Mesothelial cell of epicardium (in vitro differentiated cells): ENCODE measurements at regions not wholly inside any gene's neighbourhood (a gene's known extent, or its start where the extent isn't known, plus 50 kb on each side); places are given as distances from the start of the nearest gene placed in this dataset.

ENCODE experiments used
- DNase-seq, 2 experiments: peaks; one replicate each; pipeline ENCODE4 v3.0.0; 2021; ENCODE audit warnings: low spot score in 2 of 2; ENCODE audit not compliant: unreplicated experiment in 2 of 2
- H3K27ac Mint-ChIP-seq: 2 replicates; pipeline ENCODE4 v1.8.0; 2021; ENCODE audit warnings: mixed read lengths
- H3K27me3 Mint-ChIP-seq: 2 replicates; pipeline ENCODE4 v1.8.0; 2021; ENCODE audit warnings: low read depth, mixed read lengths
- H3K36me3 Mint-ChIP-seq: 2 replicates; pipeline ENCODE4 v1.8.0; 2021; ENCODE audit warnings: mixed read lengths
- H3K4me1 Mint-ChIP-seq: 2 replicates; pipeline ENCODE4 v1.8.0; 2021; ENCODE audit warnings: mixed read lengths
- H3K4me3 Mint-ChIP-seq: 2 replicates; pipeline ENCODE4 v1.8.0; 2021; ENCODE audit warnings: mild to moderate bottlenecking, moderate library complexity, mixed read lengths
- H3K9me3 Mint-ChIP-seq: 2 replicates; pipeline ENCODE4 v1.8.0; 2021; ENCODE audit warnings: mixed read lengths
- TF ChIP-seq, protein P1 (sequence below): fragments of 200-600 bp; sonication (generic); IDR thresholded peaks from one replicate; pipeline ENCODE4 v1.5.0; 2021; ENCODE audit warnings: antibody characterized with exemption; ENCODE audit not compliant: unreplicated experiment

DNA sequence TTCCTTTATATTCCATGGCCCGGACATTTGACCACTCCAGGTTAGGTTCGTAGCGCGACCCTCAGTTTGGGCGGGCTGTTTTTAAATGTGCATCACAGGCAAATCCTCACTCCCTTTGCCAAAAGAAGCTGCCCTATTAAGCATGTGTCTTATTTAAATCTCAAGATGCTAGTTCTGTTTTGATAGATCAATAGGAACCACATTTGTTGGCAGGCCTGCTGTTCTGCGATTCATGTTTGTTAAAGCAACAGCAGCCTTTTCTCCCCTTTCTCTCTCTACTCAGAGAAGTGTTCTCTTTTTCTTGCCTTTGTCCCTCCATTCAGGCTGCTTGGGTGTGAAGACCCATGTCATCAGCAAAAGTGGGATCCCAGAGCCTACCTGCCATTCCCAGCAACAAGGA, 212.0 kb upstream of the SSTR4 start:
- Mint-ChIP-seq H3K4me1 (peaks cover 9% of the 10 kb centered on the region), H3K4me3 (no peak overlapping the region), H3K36me3 (no peaks in the 10 kb centered on the region), H3K9me3 (no peaks in the 10 kb centered on the region), H3K27me3 (peaks cover 5% of the 10 kb centered on the region), H3K27ac (no peak overlapping the region)
- TF ChIP-seq, protein P1, sequence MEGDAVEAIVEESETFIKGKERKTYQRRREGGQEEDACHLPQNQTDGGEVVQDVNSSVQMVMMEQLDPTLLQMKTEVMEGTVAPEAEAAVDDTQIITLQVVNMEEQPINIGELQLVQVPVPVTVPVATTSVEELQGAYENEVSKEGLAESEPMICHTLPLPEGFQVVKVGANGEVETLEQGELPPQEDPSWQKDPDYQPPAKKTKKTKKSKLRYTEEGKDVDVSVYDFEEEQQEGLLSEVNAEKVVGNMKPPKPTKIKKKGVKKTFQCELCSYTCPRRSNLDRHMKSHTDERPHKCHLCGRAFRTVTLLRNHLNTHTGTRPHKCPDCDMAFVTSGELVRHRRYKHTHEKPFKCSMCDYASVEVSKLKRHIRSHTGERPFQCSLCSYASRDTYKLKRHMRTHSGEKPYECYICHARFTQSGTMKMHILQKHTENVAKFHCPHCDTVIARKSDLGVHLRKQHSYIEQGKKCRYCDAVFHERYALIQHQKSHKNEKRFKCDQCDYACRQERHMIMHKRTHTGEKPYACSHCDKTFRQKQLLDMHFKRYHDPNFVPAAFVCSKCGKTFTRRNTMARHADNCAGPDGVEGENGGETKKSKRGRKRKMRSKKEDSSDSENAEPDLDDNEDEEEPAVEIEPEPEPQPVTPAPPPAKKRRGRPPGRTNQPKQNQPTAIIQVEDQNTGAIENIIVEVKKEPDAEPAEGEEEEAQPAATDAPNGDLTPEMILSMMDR, result no peak
- no peak for DNase-seq

DNA sequence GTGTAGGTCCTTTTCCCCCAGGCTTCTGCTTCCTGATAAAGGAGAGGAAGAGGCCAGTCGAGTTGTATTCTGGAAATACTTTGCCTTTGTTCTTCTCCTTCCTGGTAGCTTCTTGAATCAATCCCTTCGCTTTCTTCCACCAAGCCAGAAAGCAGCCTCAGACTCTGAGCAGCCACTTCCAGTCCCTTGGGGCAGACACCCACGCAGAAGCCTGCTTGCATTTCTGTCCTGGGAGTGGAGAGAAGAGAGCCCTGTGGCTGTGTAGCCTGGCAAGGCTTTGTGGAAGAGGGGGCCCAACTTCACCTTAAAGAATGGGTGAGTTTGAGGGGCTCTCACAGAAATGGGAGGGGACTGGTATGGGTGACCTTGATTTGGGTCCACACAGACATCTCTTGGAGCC, 211.0 kb upstream of the SSTR4 start:
- H3K36me3 Mint-ChIP-seq, result no peaks in the 10 kb centered on the region
- no peak for DNase-seq
- peaks cover 6% of the 10 kb centered on the region for H3K27me3 Mint-ChIP-seq
- H3K27ac Mint-ChIP-seq, result no peak overlapping the region
- H3K4me1 Mint-ChIP-seq, result peaks cover 9% of the 10 kb centered on the region
- H3K9me3 Mint-ChIP-seq, result no peaks in the 10 kb centered on the region
- H3K4me3 Mint-ChIP-seq, result no peak overlapping the region
- TF ChIP-seq, protein P1, result no peak

DNA sequence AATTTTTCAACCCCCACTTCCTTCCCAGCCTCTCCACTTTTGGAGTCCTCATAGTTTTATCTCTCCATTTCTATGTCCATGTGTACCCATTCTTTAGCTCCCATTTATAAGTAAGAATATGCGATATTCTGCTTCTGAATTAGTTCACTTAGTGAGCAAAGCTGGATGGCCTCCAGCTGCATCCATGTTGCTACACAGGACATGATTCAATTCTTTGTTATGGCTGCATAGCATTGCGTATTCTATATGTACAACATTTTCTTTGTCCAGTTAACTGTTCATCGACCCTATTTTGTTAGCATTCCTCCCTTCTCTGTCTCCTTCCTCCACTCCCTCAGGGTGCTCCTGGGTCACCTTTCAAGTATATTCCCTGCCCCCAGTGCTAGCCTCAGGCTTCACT, 210.0 kb upstream of the SSTR4 start:
- H3K27me3 Mint-ChIP-seq, result peaks cover 12% of the 10 kb centered on the region
- H3K4me1 Mint-ChIP-seq, result peaks cover 9% of the 10 kb centered on the region
- no peaks in the 10 kb centered on the region for H3K36me3 Mint-ChIP-seq
- no peak overlapping the region for H3K27ac Mint-ChIP-seq
- TF ChIP-seq, protein P1, result no peak
- no peaks in the 10 kb centered on the region for H3K9me3 Mint-ChIP-seq
- no peak for DNase-seq
- H3K4me3 Mint-ChIP-seq, result no peak overlapping the region

DNA sequence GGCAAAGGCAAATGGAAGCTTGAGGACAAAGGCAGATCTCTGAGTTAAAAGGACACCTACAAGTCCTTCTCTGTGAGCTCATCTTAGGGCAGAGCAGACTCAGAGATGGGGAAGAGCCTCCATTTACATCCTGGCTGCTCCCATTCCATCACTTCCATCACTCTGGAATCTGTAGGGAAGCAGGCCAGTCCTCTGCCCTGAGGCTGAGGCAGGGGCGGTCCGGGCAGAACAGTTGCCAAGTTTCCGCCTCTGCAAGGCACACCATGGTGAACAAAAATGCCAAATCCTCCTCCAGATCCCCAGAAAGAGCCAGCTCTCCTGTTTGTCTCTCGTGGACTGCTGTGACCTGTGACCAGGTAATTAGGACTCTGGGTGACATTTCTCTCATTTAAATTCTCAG, 209.6 kb upstream of the SSTR4 start:
- no peak overlapping the region for H3K4me3 Mint-ChIP-seq
- no peak for DNase-seq
- no peaks in the 10 kb centered on the region for H3K9me3 Mint-ChIP-seq
- no peak overlapping the region for H3K27ac Mint-ChIP-seq
- H3K36me3 Mint-ChIP-seq, result no peaks in the 10 kb centered on the region
- H3K4me1 Mint-ChIP-seq, result peaks cover 9% of the 10 kb centered on the region
- H3K27me3 Mint-ChIP-seq, result peaks cover 12% of the 10 kb centered on the region
- TF ChIP-seq, protein P1, result no peak

DNA sequence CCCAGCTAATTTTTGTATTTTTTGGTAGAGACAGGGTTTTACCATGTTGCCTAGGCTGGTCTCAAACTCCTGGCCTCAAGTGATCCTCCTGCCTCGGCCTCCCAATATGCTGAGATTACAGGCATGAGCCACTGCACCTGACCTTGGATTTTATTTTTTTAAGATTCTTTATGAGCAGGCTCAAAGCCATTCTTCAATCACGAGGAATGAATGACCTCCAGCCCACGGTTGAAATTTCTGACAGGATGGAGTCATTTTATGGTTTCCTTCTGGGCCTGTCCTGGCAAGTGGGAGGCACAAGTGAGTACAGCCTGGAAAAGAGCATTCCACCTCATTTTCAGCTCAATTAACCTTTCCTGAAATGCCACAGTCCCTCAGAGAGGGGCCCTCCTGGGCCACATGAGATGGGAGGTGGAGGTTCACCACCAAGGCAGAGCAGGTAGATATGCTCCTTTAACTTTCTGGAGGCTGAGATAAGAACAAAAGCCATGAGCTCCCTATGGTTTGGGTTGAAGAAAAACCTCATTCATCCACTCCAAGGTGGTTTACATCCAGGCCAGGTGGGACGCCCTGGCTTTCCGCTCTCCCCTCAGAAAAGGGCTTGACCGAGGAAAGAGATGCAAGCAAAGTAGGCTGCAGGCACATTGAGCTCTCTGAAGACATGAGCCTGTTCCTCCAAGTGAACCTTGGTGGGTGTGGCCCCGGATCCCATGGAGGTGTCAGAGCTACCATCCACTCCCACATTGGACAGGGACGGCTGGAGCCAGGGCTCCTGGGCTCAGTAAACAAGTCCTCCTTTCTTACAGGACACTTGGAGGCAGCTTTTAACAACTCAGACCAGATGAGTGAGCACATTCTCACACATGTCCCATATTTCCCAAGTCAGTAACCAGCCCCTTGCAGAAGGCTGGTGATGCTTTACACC, 208.5 kb upstream of the SSTR4 start:
- Mint-ChIP-seq H3K4me3 (no peak overlapping the region), H3K27ac (no peak overlapping the region), H3K9me3 (peaks cover 5% of the 10 kb centered on the region), H3K27me3 (peaks cover 18% of the 10 kb centered on the region), H3K36me3 (no peaks in the 10 kb centered on the region), H3K4me1 (peaks cover 3% of the 10 kb centered on the region)
- no peak for DNase-seq
- TF ChIP-seq, protein P1, result no peak
